Renal cortex interstitium (tissue), 11 donors: ENCODE measurements at regions not wholly inside any gene's neighbourhood (a gene's known extent, or its start where the extent isn't known, plus 50 kb on each side); places are given as distances from the start of the nearest gene placed in this dataset.

Experiments used
- DNase-seq, 11 donors: peaks; one replicate each; pipeline ENCODE4 v3.0.0-alpha.2; 2013; ENCODE audit warnings: low read depth in 9 of 11, low spot score in 4 of 11; ENCODE audit errors: extremely low read depth in 1 of 11

- DNase-seq = no peak
Observed at GRCh38 chr21:28731700-28732321, 260.9 kb downstream of the LTN1 start.

- DNase-seq = no peak
Observed at GRCh38 chr21:28729887-28730286, 262.8 kb downstream of the LTN1 start.

DNA sequence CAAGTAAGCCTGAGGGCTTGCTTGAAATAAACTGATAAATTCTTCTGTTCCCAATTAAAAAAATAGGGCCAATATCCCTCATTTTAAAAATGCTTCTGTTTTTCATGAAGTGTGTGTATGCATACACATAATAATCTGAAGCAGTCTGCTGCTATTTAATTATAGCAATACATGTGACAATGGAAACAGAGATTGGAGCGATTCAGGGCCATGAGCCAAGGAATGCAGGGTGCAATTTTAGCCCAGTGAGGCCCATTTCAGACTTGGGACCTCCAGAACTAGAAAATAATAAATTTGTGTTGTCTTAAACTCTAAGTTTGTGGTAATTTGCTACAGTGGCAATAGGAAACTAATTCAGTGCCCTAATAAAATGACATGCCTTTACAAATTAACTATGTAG, 264.9 kb downstream of the LTN1 start:
- no peak for DNase-seq

DNA sequence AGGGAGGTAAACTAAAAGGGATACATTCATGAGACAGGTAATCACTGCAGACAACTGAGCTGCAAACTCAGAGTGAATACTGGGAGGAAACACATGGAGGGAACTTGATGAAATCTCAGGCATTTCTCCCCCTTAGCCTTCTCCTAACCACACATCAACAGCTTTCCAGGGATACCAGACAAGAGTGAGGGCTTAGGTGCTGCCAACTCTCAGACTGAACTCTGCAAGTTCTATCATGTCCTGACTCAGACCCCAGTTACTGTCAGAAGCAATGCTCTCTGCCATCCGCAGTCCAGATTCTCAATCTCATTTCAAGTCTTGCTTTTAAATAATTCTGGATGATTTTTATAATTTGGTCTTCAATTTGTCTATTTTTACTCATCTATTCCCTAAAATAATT, 267.3 kb downstream of the LTN1 start:
- no peak for DNase-seq

- DNase-seq = no peak
Observed at GRCh38 chr21:28723646-28724045, 269.0 kb downstream of the LTN1 start.

GRCh38 chr21:28719723-28720122, 273.0 kb downstream of the LTN1 start:
- DNase-seq = no peak

DNA sequence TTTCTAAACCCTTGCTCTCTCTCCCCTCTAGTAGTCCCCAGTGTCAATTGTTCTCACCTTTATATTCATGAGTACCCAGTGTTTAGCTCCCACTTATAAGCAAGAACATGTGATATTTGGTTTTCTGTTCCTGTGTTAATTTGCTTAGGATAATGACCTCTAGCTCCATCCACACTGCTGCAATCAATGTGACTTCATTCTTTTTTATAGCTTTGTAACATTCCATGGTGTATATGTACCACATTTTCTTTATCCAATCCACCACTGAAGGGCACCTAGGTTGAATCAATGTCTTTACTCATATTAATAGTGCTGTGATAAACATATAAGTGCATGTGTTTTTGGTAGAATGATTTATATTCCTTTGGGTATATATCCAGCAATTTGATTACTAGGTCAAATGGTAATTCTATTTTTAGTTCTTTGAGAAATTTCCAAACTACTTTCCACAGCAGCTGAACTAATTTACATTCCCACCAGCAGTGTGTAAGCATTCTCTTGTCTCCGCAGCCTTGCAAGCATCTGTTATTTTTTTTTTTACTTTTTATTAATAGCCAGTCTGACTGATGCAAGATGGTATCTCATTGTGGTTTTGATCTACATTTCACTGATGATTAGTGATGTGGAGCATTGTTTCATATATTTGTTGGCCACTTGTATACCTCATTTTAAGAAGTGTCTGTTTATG, 277.8 kb downstream of the LTN1 start:
- no peak for DNase-seq

DNA sequence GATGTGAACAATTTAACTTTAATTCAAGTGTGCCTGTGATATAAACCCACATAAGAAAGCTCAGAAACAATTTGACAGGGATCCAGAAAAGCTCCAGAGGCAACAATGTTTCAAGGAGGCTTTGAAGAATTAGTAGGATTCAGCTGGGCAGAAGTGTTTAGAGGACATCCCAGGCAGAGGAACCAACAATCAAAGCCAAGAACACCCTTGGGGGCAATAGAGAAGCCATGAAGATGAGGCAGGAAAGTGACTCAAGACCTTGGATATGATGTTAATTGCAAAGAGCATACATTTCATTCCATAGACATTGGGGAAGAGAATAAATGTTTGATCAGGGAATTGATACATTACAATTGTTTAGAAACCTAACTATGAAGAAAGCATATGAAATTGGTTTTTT, 280.3 kb downstream of the LTN1 start:
- no peak for DNase-seq

GRCh38 chr21:28705616-28706015, 287.1 kb downstream of the LTN1 start:
- DNase-seq = no peak

GRCh38 chr21:28704746-28705145, 287.9 kb downstream of the LTN1 start:
- peak in 5 of 11 donors; percentile 13 to 36 (median 25) for DNase-seq

GRCh38 chr21:28703861-28704260, 288.8 kb downstream of the LTN1 start:
- no peak for DNase-seq

DNA sequence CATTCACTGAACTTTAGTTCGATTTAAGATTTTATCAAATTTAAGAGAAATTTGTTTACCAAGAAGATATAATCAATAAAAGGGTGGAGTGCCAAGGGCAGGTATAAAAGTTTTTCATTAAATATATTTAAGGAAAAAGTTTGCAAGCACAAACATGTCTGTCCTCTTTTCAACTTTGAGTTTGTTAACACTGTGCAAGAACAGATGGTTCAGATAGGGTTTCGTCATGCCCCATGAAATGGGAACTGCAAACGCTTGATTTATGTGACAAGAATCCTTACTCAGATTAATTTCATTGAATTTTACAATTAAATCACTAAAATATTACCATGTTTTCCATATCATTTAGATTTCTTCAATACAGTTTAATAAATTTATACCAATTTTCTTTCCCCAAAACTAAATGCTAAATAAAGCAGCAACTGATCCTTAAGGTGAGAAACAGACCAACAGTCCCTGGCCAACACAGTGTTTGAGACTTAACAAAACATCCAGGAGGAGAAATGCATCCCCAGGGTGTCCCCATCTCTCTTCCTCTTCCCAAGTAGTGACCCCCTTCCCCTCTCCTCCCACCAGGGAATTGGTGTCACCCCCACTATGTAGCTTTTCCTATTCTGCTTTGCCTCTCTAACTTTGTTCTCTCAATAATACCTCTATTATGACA, 292.9 kb downstream of the LTN1 start:
- DNase-seq = peak in 3 of 11 donors; percentile 30 to 44 (median 44)

DNA sequence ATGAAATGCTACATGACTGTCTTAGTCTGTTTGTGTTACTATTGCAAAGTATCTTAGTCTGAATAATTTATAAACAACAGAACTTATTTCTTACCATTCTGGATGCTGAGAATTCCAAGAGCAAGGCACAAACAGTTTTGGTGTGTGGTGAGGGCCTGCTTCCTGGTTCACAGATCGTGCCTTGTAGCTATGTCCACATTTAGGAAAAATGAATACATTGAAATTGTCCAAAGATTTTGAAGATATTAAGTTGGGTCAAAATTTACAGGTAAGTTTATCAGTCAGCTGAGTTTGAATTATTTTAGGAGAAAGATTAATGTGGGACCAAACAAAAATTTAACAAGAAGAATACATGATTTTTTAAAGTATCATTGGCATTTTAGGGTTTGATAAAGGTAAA, 293.5 kb downstream of the LTN1 start:
- DNase-seq = no peak

GRCh38 chr21:28696844-28697410, 295.8 kb downstream of the LTN1 start:
- no peak for DNase-seq

DNA sequence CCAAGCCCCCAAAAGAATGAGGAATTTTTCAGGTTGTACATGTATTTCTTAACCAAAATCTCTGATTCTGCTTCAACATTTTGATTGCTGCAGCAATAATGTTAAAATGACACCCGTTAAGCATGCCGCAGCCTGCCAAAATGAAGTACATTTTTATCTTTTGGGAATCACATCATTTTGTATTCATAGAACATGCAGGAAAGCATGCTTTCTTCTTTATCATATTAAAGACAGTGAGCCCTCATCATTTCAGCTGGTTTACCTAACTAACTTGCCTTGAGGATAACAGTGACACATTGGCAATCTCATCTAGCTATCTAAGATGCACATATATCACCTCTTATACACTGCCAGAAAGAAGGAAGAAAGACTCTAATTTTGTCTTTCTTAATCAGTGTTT, 299.2 kb downstream of the LTN1 start:
- no peak for DNase-seq

GRCh38 chr21:28690196-28690595, 302.5 kb downstream of the LTN1 start:
- DNase-seq = no peak

DNA sequence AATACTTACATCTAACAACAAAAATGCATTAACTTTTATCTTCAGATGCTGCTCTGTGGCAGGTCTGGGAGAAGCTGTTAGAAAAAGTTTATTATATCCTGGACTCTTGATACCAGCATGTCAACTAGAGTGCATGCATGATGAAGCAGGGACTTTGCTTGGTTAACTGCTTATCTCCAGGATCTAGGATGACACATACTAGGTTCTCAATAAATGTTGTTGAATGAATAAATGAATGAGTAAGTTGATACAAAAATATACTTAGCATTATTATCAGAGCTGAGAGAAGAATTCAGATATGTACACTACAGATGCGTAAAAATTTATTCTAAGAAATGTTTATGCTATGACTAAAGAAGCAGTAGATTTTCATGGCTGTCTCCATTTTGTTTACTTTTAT, 304.3 kb downstream of the LTN1 start:
- no peak for DNase-seq

GRCh38 chr21:28687586-28687985, 305.1 kb downstream of the LTN1 start:
- no peak for DNase-seq

GRCh38 chr21:28683982-28684752, 308.5 kb downstream of the LTN1 start:
- no peak for DNase-seq
